ENCODE measurements at regions not wholly inside any gene's neighbourhood (a gene's known extent, or its start where the extent isn't known, plus 50 kb on each side); places are given as distances from the start of the nearest gene placed in this dataset.
"Not testable (repeated sequence)": the region's sequence is repeated elsewhere in the genome, so short reads cannot be mapped to it uniquely, and the experiment has no call there.

DNA sequence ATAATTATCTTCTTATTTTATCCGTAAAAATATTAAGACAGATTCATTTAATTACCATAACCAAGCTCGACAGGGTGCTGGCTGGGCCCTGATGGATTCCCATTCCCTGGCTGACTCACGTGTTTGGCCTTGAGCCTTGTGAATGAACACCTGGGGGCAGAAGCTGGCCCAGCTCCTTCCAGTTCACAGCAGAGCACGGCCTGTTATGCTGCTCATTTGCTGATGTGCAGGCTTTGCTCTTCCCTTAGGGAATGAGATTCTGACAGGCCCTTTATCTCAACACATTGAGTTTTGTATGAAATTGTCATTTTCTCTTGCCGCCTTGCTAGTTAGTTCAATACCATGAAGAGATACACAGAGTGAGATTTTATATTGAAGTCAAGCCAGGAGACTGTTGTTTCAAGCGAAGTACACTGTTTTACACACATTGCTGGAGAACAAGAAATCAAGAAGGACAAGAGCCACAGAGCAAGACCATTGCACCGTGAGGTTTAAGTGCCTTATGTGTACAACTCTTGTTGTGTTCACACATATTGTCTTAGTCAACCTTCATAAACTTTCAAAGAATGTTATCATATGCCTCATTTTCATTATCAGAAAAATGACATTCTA is 1583.3 kb downstream of the STIM2 start:
- DNase-seq: no peak

DNA sequence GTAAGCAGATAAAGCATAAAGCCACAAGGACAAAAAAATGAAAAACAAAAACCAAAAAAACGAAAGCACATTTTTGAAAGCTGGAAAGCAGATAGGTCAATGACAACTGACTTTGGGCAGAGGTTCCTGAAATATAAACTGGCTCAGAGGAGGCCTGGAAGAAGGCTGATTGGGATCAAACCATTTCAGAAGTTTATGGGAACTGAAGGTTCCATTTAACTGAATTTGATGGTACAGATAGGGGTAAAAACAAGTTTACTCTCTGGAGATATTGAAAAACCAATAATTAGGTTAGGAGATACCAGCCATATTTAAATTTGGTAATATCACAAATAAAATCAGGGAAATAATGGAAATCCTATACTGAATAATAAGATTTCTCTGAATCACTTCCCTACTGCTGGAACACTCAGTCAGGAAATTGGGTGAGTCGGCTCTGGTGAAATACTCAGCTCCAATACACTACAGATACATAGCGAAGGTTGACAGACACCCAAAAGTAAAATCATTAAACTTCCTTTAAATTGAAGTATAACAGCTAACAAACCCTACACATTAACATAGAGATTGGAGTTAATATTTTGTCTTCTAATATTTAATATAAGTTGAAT is 1584.3 kb downstream of the STIM2 start:
- no peak for DNase-seq

DNA sequence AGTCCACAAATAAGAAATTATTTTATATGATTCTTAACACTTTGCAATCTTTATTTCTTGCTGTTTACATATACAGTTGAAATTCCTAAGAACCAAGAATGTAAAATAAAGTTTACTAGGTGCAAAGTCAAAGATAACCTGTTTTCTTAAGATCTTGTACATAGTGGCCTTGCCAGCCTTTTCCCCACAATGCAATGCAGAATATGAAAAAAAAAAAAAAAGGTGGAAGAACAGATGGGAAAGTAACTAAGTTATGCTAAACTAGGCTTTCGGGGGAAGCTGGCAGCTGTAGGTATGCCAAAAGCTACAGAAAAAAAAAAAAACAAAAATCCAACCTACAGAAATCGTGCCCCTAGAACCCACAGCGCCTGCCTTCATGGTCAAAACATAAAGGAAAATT is 1588.4 kb downstream of the STIM2 start:
- DNase-seq: no peak

DNA sequence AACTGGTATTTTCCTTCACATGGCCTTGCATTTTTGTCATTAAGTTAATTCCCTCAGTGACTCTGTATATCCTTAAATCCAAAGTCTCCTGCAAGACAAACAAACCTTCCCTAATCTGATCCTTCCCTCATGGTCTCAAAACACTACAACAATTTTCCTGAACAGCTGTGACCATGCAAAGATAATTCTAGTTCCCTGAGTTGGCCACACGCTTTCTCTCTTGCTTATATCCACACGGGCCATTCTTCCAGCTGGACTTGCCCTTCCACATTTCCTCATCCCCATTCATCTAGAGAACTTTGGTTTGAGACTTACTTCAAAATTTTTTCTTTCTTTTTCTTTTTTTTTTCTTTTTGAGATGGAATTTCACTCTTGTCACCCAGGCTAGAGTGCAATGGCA is 1590.7 kb downstream of the STIM2 start:
- no peak for DNase-seq

DNA sequence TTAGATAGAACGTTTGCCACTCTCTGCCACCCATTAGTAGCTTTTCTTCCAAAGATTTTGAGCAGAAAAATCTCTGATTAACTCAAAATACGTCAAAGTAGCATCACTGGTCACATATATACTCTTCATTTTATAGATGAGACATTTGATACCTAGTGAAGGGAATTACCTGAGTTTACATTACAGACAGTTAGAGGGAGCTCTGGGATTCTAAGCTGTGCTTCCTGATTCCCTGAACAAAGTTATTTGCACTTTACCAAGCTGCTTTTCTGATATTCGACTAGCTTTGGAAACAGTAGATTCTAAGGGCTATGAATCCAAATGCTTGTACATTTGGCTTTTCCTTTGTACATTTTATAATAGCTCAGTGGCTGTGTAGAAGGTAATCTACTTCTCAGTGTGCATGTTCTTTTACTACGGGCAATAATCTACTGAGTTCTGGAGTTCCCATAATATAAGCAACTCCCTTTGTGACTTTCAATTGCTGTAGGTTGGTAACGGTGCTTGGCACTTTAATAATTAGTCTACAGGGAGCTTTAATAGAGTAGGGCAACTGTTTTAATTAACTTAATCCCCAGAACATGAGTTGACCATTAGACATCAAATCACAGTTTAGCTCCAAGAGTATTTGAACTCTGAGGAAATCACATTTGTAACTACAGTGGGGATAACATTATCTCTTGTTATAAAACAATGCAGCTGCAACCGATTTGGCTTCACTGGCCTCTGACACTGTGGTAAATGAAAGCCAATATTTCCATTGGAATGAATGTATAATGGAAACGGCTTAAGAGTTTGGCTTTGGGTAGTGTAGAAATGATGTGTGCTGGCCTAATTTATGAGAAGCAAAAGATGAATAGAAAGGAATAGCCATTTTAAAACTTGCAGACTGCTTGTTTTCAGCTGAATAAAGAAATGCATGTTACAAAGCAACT is 1602.4 kb downstream of the STIM2 start:
- no peak for DNase-seq

DNA sequence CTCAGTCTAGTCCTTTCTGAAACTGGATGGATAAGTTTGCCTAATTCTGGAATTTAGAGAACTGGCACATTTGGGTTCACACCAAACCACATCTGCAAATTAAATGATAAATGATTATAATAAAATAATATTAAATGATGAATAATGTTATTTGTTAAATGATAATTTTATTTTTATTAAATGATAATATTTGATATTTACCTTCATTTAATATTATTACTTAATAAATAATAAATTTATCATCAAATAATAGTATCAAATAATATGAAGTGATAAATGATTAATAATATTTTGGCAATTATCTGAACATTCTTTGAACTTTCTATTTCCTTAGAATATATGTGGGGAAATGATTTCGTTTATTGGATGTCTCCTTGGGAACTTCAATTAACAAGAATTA is 1604.2 kb downstream of the STIM2 start:
- no peak for DNase-seq

DNA sequence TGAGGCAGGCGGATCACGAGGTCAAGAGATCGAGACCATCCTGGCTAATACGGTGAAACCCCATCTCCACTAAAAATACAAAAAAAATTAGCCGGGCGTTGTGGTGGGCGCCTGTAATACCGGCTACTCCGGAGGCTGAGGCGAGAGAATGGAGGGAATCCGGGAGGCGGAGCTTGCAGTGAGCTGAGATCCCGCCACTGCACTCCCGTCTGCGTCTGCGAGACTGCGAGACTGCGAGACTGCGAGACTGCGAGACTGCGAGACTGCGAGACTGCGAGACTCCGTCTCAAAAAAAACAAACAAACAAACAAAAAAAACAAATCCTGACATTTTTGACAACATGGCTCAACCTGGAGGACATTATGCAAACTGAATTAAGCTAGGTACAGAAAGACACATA is 1606.2 kb downstream of the STIM2 start:
- DNase-seq: not testable (repeated sequence)

DNA sequence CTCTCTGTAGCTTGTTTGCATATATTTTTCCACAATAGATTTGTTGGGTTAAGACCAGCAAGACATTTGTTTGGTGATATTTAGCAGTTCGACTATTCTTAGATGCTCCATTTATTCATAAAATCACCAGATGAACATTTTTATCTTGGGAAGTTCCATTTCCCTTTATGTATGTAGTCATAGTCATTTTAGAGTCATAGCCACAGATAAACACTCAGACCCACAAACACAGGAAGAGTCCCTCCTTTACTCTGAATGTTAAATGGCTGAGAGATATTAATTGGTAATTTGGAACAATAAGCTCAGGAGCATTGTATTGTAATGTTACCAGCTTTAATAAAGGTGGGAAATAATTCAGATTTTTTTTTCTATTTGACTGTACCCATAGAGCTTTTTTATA is 1608.7 kb downstream of the STIM2 start:
- DNase-seq: no peak

DNA sequence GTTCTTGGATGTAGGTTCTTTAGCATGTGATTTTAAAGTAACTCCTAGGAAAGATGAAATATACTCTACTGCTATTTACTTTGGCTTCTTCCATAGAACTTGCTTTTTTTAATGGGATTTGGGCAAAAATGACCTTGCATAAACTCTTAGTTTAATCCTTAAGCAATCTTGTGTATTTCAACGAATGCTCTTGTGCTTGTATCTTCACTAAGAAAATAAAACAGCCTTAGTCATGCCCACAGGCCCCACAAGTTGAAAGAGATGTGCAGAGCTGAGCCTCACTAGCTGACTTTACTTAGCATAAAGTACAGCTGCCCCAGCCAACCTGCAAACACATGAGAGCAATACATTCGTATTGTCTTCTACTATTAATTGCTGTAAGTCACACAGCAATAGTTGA is 1609.2 kb downstream of the STIM2 start:
- no peak for DNase-seq

DNA sequence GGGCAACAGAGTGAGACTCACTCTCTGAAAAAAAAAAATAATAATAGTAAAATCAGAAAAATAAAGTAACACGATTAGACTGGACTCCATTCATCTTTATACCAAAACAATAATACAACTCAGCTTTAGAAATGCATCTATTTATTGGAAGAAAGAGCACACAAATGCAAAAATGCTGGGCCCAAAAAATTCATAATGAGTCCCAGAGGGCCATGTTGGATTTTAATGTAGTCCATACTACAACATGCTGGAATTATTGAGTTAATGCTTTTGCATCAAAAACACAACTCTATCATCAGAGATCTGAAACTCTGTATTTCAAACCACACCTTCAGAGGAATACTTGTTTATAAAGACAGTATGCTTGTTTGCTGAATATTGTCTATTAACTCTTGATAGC is 1614.7 kb downstream of the STIM2 start:
- no peak for DNase-seq

DNA sequence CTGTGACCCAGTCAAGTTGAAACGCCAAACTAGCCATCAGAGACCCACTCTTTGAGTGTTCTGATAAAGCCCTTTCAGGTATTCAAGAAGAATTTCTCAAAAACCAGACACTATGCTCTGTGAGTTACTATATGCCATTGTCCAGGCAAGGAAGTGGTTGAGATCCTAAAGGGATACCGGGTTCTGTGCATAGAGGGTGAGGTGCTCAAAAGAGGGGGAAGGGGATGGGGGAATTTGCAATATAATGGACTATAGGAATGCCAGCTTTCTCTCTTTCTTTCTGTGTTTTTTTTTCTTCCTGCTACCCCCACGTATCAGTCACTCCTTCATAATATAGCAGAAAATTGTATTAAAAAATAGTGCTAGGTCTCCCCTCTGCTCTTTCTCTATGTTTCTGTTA is 1619.0 kb downstream of the STIM2 start:
- no peak for DNase-seq

DNA sequence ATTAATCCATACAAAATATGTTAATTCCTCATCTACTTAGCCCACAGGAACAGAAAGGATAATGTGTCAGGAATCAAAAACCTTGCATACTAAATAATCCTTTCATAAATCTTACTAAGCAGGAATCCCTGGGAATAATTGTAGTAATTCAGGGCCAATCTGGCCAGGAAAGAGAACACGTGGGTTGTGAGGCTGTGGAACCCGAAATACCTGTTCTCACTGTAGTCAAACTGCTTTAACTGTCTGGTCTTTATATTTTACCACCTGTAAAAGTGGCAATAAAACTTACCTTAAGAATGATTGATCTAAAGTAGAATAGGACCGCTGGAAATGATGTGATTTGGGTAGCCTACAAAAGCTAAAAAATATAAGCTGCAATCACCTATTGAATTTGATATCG is 1620.9 kb downstream of the STIM2 start:
- no peak for DNase-seq

DNA sequence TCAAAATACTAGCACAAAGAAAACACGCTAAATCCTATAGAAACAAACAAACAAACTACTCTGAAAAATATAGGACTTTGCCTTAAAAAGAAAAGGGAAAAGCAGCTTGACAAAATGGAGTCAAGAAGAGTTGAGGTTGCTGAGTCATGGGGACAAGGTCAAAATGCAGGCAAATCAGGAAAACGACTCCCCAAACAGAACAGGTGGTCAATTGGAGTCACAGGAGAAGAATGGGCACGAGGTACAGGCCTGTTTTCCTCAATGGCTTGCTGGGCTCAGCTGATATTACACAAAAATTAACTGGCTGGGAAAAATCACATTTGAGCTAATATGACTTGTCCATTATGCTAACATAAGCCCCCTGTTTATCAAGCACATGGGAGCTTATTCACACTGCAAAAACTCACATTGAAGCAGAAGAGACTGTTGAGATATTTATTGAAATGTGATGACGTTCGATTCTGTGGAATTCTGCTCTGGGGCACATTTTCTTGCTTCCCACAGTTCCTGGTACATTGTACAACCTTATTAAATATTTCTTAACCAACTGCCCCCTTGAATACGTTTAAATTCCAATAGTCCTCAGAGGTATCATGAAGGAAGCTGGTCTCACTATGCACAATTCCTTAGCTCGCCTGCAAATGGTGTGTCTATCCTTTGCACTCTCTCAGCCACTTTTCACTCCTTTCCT is 1622.1 kb downstream of the STIM2 start:
- no peak for DNase-seq

DNA sequence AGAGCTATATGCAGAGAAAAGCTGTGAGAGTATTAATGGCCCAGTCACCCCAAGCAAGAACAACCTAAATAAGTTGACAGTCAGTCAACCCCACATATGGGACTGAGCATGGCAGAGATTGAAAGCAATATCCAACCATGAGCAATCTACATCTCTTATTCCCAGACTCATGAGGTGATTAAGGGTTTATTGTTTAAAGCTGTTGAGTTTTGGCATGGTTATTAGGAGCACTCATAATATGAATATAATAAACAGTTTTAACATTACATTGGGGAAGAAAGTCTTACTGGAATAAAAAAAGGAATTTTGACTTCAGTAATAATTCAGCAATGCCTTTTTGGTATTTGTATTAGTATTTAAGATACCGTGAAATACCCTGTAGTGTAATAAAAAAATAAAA is 1627.4 kb downstream of the STIM2 start:
- no peak for DNase-seq

DNA sequence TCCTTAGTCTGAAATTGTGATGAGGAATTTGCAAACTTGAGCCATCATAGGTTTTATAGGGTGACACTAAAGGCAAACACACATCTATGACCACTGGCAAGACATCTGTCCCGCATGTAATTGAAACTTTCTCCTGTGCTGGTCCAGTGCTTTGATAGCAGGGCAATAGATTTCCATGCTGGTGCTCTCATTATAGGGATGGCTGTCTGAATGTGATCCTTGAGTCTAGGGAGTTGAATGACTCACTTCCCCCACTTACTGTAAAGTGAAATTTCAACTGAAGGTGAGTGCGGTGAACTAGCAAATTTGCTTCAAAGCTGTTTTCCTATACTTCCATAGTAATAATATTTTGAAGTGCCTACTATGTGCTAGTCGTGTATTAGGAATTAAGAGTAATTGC is 1630.0 kb downstream of the STIM2 start:
- DNase-seq: no peak

DNA sequence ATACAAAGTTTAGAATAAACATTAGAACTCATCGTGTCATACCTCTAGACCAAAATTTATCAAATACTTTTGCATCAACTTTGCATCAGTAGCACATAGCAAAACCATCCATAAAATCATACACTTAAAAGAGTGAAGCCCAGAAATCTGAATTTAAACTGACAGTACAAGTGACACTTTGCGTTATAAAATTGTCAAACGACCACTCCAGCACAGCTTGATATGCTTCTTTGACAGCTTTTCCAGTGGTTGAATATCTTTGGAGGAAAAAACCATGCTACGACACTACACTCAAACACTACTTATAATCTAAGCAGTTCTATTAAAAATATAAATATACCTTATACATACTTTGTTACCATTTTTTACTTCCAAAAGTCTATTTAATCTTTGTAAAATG is 1644.4 kb downstream of the STIM2 start:
- no peak for DNase-seq

DNA sequence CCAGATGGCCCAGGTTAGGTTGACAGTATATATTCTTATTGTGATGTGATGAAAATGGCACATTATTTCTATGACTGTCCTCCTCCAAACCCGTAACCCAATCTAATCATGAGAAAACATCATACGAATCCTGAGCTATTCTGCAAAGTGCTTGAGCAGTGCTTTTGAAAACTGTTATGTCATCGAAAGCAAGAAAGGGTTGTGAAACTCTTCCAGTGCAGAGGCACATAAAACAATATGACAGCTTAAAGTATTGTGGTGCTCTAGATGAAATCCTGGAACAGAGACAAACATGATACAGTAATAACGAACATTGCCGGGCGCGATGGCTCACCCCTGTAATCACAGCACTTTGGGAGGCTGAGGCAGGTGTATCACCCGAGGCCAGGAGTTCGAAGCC is 1648.0 kb downstream of the STIM2 start:
- DNase-seq: no peak

DNA sequence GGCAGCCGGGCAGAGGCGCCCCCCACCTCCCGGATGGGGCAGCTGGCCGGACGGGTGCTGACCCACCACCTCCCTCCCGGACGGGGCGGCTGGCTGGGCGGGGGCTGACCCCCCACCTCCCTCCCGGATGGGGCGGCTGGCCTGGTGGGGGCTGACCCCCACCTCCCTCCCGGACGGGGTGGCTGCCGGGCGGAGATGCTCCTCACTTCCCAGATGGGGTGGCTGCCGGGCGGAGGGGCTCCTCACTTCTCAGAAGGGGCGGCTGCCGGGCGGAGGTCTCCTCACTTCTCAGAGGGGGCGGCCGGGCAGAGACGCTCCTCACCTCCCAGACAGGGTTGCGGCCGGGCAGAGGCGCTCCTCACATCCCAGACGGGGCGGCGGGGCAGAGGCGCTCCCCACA is 1654.1 kb downstream of the STIM2 start:
- not testable (repeated sequence) for DNase-seq

DNA sequence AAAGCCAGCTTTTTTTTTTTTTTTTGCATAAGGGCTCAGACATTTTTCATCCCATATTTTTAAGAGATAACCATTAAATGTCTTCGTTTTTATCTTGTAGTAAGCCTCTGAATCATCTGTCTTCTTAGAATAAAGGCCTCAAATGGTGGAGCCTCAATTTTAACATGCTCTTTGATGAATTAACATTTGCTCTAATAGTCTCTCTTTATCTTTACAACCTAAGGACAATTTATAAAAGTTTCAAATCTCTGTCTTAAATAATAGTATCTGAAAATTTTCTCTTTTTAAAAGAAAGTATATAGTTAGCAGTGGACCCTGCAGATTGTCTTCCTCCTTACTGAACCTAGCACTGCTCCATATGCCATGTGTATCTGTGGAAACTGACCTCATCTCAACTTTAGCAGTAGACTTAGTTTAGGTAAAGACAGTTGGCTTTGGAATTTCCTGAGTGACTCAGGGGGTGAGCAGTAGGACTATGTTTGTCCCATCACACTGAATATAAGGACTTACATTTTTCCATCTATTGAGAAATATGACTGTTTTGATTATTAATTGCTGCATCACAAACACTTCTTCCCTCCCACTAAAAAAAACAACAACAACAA is 1658.0 kb downstream of the STIM2 start:
- no peak for DNase-seq

DNA sequence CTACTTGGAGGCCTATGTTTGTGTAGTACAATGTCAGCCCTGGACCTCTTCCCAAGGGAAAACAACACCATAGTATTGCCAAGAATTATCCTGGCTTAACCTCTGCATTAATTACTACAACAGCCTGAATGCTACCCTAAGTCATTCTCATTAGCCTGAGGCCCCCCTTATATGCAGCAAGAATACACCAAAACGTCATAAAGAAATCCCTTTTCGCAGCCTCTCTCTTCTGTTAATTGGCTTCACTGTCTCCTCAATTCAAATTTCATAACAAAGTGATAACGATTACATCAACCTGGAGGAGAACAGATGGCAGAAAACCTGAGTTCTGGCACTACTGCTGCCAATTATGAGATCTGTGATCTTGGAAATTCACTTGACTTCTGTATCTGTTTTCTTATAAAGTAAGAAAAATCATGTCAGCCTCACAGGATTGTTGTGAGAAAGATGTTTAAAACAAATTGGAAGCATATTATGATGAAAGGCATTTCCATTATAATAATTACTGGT is 1663.1 kb downstream of the STIM2 start:
- DNase-seq: no peak

DNA sequence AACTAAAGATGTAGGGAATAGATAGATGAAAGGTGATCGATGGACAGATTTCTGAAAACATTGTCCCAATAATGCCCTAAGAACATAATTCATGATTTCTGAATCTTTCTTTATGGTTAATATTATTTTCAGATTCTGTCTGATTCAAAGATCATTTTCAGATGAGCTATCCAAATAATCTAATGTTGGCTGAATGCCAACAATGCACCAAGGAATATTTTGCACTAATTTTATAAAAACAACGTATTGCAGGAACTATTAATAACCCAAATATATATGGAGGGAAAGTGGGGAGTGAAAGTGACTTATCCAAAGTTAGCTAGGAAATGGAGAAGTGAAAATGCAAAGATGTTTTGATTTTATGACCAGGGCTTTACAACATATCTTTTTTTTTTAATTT is 1675.5 kb downstream of the STIM2 start:
- no peak for DNase-seq

DNA sequence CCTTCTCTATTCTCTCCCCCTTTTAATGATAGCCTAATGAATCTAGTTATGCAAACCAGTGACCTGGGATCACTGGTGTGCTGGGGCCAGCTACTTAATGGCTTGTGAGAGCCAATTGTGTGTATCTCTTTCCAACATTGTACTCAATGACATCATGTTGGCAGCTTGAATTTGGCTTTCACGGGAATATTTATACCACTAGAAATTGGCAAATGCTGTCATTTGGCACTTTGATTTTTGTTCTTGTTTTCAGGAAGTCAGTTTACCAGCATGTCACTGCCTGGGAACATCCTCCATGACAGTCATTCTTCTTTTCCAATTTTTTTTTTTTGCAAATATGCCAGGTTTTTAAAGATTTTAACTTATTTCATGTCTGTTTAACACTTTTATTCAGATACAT is 1685.3 kb downstream of the STIM2 start:
- DNase-seq: no peak

DNA sequence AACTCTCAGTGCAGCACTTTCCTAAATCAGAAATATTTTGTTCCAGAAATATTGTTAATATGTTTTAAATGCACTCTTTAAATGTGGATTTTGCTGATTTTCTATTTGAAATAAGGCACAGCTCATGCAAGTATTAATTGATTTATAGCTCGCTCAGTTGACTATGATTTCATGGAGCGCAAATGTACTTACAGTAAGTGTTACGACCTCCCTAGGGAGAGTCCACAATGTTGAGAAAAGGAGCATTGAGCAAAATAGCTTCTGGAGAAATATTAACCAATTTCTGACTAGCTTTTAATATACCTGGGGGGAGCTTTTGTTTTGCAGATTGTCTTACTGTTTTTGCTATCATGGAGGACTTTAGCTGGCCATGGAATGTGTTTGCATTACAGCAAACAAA is 1687.5 kb downstream of the STIM2 start:
- no peak for DNase-seq

All from NCI-H2227 treated with DMSO at 0.1 percent for 48 hours (cell line).